NCI-H2107 treated with DMSO at 0.1 percent for 48 hours (cell line): ENCODE measurements at regions not wholly inside any gene's neighbourhood (a gene's known extent, or its start where the extent isn't known, plus 50 kb on each side); places are given as distances from the start of the nearest gene placed in this dataset.

ENCODE experiments used
- DNase-seq: peaks from one replicate; lab custom pipeline; 2025; ENCODE audit not compliant: unreplicated experiment; lab: John Stamatoyannopoulos, UW

- DNase-seq, result no peak
Measured at GRCh38 chr14:85445151-85445795, 84.7 kb upstream of the FLRT2 start.

- no peak for DNase-seq
Measured at GRCh38 chr14:85447883-85448282, 82.1 kb upstream of the FLRT2 start.

- DNase-seq, result no peak
Measured at GRCh38 chr14:85451421-85451820, 78.5 kb upstream of the FLRT2 start.

- no peak for DNase-seq
Measured at GRCh38 chr14:85453401-85454225, 76.3 kb upstream of the FLRT2 start.

- DNase-seq, result peak; percentile 50
Measured at GRCh38 chr14:85454226-85454813, 75.6 kb upstream of the FLRT2 start.

GRCh38 chr14:85459361-85460000 lies 70.5 kb upstream of the FLRT2 start:
- DNase-seq, result no peak

- DNase-seq, result no peak
Measured at GRCh38 chr14:85461432-85462133, 68.4 kb upstream of the FLRT2 start.

GRCh38 chr14:85463512-85463911 lies 66.4 kb upstream of the FLRT2 start:
- DNase-seq, result peak; percentile 55

- no peak for DNase-seq
Measured at GRCh38 chr14:85464135-85464895, 65.6 kb upstream of the FLRT2 start.

GRCh38 chr14:85466678-85467077 lies 63.3 kb upstream of the FLRT2 start:
- no peak for DNase-seq

GRCh38 chr14:85468816-85469215 lies 61.1 kb upstream of the FLRT2 start:
- no peak for DNase-seq

- DNase-seq, result no peak
Measured at GRCh38 chr14:85471156-85471555, 58.8 kb upstream of the FLRT2 start.

GRCh38 chr14:85471744-85472143 lies 58.2 kb upstream of the FLRT2 start:
- no peak for DNase-seq

- no peak for DNase-seq
Measured at GRCh38 chr14:85474431-85474830, 55.5 kb upstream of the FLRT2 start.

- DNase-seq, result no peak
Measured at GRCh38 chr14:85475113-85475512, 54.8 kb upstream of the FLRT2 start.

GRCh38 chr14:85479306-85479705 lies 50.6 kb upstream of the FLRT2 start:
- no peak for DNase-seq

GRCh38 chr14:85479771-85480170 lies 50.2 kb upstream of the FLRT2 start:
- DNase-seq, result no peak
